Keratinocyte (primary cell): ENCODE measurements at regions not wholly inside any gene's neighbourhood (a gene's known extent, or its start where the extent isn't known, plus 50 kb on each side); places are given as distances from the start of the nearest gene placed in this dataset.

Experiments used
- DNase-seq: peaks from one replicate; pipeline ENCODE4 v3.0.0-alpha.2; 2011; ENCODE audit warnings: low read depth, missing footprints, low spot score
- FAIRE-seq: peaks from 2 replicates; lab custom pipeline; 2011; peaks lifted over from hg19 to GRCh38; lab: Jason Lieb, UNC
- H2AFZ ChIP-seq: 2 replicates; pipeline ENCODE4 v1.6.0; 2012; ENCODE audit warnings: low read length, control low read depth, inconsistent platforms; ENCODE audit not compliant: control insufficient read depth
- H3K27ac ChIP-seq: 2 replicates; pipeline ENCODE4 v1.5.1; 2011; ENCODE audit warnings: low read length; ENCODE audit not compliant: control insufficient read depth, insufficient read depth
- H3K27me3 ChIP-seq: 3 replicates; pipeline ENCODE4 v1.6.0; 2011; ENCODE audit warnings: low read length; ENCODE audit not compliant: control insufficient read depth, insufficient read depth; ENCODE audit errors: extremely low read depth
- H3K36me3 ChIP-seq, 2 experiments: 2 replicates in 1 of 2; 3 replicates in 1 of 2; pipeline ENCODE4 v1.5.1; 2011; ENCODE audit warnings: low read length in 2 of 2, mild to moderate bottlenecking in 1 of 2; ENCODE audit not compliant: control insufficient read depth in 2 of 2, insufficient read depth in 2 of 2; ENCODE audit errors: extremely low read depth in 1 of 2
- H3K4me1 ChIP-seq: 3 replicates; pipeline ENCODE4 v1.5.1; 2011; ENCODE audit warnings: low read length; ENCODE audit not compliant: control insufficient read depth, insufficient read depth; ENCODE audit errors: extremely low read depth
- H3K4me2 ChIP-seq: 3 replicates; pipeline ENCODE4 v1.6.0; 2011; ENCODE audit warnings: low read depth, low read length; ENCODE audit not compliant: control insufficient read depth, insufficient read depth; ENCODE audit errors: extremely low read depth
- H3K4me3 ChIP-seq, 3 experiments: fragments of 200-600 bp in 1 of 3; sonication (generic) in 1 of 3; 2 replicates in 2 of 3; 3 replicates in 1 of 3; pipeline ENCODE4 v1.5.1; 2011 to 2016; ENCODE audit warnings: low read length in 3 of 3, mild to moderate bottlenecking in 3 of 3, control low read depth in 2 of 3, inconsistent platforms in 1 of 3, low read depth in 1 of 3, mixed read lengths in 1 of 3, mixed run types in 1 of 3, moderate library complexity in 1 of 3; ENCODE audit not compliant: control insufficient read depth in 2 of 3, insufficient read depth in 2 of 3; ENCODE audit errors: extremely low read depth in 1 of 3
- H3K79me2 ChIP-seq: 2 replicates; pipeline ENCODE4 v1.6.0; 2012; ENCODE audit warnings: low read length; ENCODE audit not compliant: control insufficient read depth, insufficient read depth
- H3K9ac ChIP-seq: 3 replicates; pipeline ENCODE4 v1.6.0; 2011; ENCODE audit warnings: low read length; ENCODE audit not compliant: control insufficient read depth, insufficient read depth; ENCODE audit errors: extremely low read depth
- H3K9me1 ChIP-seq: 3 replicates; pipeline ENCODE4 v1.6.0; 2011; ENCODE audit warnings: low read length; ENCODE audit not compliant: control insufficient read depth, insufficient read depth; ENCODE audit errors: extremely low read depth
- H3K9me3 ChIP-seq: 2 replicates; pipeline ENCODE4 v1.5.1; 2012; ENCODE audit warnings: low read depth, low read length; ENCODE audit not compliant: control insufficient read depth
- H4K20me1 ChIP-seq: 3 replicates; pipeline ENCODE4 v1.6.0; 2011; ENCODE audit warnings: low read length; ENCODE audit not compliant: control insufficient read depth, insufficient read depth; ENCODE audit errors: extremely low read depth
- EZH2 ChIP-seq: IDR thresholded peaks from one replicate; pipeline ENCODE4 v1.6.1; 2012; ENCODE audit warnings: inconsistent platforms, mild to moderate bottlenecking, low read length, moderate library complexity
- dilution Hi-C: fragments of 300-500 bp; cut with MboI; formaldehyde crosslinking; loops from one replicate; pipeline ENCODE4 v1.7.0; 2020; ENCODE audit warnings: low sequenced_read_pairs; ENCODE audit not compliant: extremely low pct_ligation_motif_present
- TF ChIP-seq, protein P1 (sequence below), 3 experiments: IDR thresholded peaks in 1 of 3; conservative IDR thresholded peaks in 1 of 3; optimal IDR thresholded peaks in 1 of 3; 2 replicates in 2 of 3; 3 replicates in 1 of 3; pipeline versions ENCODE3 to v1.5.1; 2011; ENCODE audit warnings: low read length in 3 of 3, mild to moderate bottlenecking in 3 of 3, moderate library complexity in 2 of 3, control low read depth in 1 of 3, inconsistent platforms in 1 of 3; ENCODE audit not compliant: insufficient read depth in 2 of 3; ENCODE audit errors: extremely low read depth in 1 of 3

DNA sequence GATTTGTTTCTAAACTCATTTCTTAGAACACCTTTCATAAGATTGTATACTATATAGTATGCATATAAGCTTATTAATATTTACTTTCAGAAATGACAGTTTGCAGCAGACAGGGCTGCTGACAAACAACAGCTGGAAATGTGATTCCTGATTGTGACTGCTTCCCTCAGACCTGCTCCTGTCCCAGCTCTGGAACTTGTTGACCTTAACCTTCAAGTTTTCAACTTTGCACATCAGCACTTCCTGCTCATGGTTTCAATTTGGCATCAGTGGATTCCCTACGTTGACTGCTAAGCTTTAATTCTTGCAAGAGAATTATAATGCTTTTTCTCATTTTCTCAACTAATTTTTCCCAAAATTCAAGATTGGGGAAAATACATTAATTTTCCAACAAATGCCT is 459.2 kb upstream of the ACVR2A start:
- H3K4me2 ChIP-seq = no peak overlapping the region
- H3K27ac ChIP-seq = no peak overlapping the region
- no peak for TF ChIP-seq EZH2
- TF ChIP-seq, protein P1, sequence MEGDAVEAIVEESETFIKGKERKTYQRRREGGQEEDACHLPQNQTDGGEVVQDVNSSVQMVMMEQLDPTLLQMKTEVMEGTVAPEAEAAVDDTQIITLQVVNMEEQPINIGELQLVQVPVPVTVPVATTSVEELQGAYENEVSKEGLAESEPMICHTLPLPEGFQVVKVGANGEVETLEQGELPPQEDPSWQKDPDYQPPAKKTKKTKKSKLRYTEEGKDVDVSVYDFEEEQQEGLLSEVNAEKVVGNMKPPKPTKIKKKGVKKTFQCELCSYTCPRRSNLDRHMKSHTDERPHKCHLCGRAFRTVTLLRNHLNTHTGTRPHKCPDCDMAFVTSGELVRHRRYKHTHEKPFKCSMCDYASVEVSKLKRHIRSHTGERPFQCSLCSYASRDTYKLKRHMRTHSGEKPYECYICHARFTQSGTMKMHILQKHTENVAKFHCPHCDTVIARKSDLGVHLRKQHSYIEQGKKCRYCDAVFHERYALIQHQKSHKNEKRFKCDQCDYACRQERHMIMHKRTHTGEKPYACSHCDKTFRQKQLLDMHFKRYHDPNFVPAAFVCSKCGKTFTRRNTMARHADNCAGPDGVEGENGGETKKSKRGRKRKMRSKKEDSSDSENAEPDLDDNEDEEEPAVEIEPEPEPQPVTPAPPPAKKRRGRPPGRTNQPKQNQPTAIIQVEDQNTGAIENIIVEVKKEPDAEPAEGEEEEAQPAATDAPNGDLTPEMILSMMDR (optimal IDR thresholded peaks at IDR 0.05 in 1 of 3, IDR thresholded peaks at IDR 0.05 in 1 of 3, conservative IDR thresholded peaks at IDR 0.05 in 1 of 3; ENCODE audit: extremely low read depth in 1 of 3, insufficient read depth in 2 of 3, low read length in 3 of 3) = no peak
- H3K27me3 ChIP-seq = no peaks in the 10 kb centered on the region
- H4K20me1 ChIP-seq = no peaks in the 10 kb centered on the region
- dilution Hi-C loops = no loop called here
- H2AFZ ChIP-seq = no peak overlapping the region
- FAIRE-seq = no peak
- DNase-seq = no peak
- no peaks in the 10 kb centered on the region for H3K79me2 ChIP-seq
- peaks cover 7% of the 10 kb centered on the region for H3K4me1 ChIP-seq
- H3K9me1 ChIP-seq = no peaks in the 10 kb centered on the region
- no peak overlapping the region for H3K9ac ChIP-seq
- H3K9me3 ChIP-seq = no peaks in the 10 kb centered on the region
- H3K36me3 ChIP-seq = no peaks in the 10 kb centered on the region
- H3K4me3 ChIP-seq = no peak overlapping the region

DNA sequence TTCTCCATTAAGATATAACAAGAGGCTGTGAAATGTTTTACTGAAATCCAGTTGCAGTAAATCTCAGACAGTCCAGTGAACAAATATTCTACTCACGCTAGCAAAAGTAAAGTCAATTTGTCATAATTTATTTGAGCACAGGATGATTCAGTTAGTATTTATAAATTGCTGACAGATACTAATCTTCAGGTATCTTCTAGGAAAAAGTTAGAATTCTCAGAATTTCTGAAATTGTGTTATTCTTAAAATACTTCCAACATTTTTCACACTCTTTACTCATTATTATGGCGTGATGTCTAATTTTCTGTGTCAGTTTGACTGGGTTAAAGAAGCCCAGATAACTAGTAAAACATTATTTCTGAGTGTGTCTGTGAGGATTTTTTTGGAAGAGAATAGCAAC is 460.2 kb upstream of the ACVR2A start:
- no peaks in the 10 kb centered on the region for H3K9me1 ChIP-seq
- H3K27ac ChIP-seq = no peak overlapping the region
- dilution Hi-C loops = no loop called here
- H3K9me3 ChIP-seq = no peaks in the 10 kb centered on the region
- H3K9ac ChIP-seq = no peak overlapping the region
- H3K4me3 ChIP-seq = no peak overlapping the region
- peaks cover 7% of the 10 kb centered on the region for H3K4me1 ChIP-seq
- TF ChIP-seq EZH2 = no peak
- no peak for DNase-seq
- H3K36me3 ChIP-seq = no peaks in the 10 kb centered on the region
- no peaks in the 10 kb centered on the region for H3K27me3 ChIP-seq
- no peaks in the 10 kb centered on the region for H4K20me1 ChIP-seq
- H2AFZ ChIP-seq = no peak overlapping the region
- H3K4me2 ChIP-seq = no peak overlapping the region
- FAIRE-seq = no peak
- no peaks in the 10 kb centered on the region for H3K79me2 ChIP-seq

DNA sequence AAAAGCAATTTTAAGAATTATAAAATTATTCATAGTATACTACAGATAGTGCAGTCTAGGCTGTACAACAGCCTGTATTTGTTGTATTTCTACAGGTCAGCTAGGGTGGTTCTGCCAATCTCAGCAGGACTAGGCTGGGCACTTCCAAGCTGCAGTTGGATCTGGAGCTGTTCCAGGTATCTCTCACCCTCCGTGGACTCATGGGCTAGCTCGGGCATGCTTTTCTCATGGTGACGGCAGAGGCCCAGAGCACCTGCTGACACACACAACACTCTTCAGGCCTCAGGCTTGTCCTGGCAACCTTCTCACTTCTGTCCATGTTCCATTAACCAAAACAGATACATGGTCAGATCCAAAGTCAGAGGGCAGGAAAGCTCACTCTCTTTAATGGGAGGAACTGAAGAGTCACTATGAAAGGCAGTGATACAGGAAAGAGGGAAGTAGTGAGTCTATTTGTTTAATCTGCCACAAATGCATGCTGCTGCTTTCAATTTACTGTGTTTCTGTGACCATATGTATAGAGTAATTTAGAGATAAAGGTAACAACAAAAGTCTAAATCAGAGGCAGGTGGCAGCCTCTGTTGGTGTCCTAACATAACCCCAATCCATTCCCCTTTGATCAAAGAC is 462.4 kb upstream of the ACVR2A start:
- H3K27ac ChIP-seq = no peak overlapping the region
- no peak for TF ChIP-seq EZH2
- TF ChIP-seq, protein P1 (optimal IDR thresholded peaks at IDR 0.05 in 1 of 3, IDR thresholded peaks at IDR 0.05 in 1 of 3, conservative IDR thresholded peaks at IDR 0.05 in 1 of 3; ENCODE audit: extremely low read depth in 1 of 3, insufficient read depth in 2 of 3, low read length in 3 of 3) = no peak
- FAIRE-seq (peak; percentile 97), DNase-seq (peak; percentile 28)
- peaks cover 7% of the 10 kb centered on the region for H3K4me1 ChIP-seq
- H3K4me3 ChIP-seq = no peak overlapping the region
- dilution Hi-C loops = no loop called here
- H3K9me3 ChIP-seq = no peaks in the 10 kb centered on the region
- H3K9ac ChIP-seq = no peak overlapping the region
- no peaks in the 10 kb centered on the region for H3K36me3 ChIP-seq
- no peak overlapping the region for H2AFZ ChIP-seq
- H4K20me1 ChIP-seq = no peaks in the 10 kb centered on the region
- H3K9me1 ChIP-seq = no peaks in the 10 kb centered on the region
- H3K4me2 ChIP-seq = no peak overlapping the region
- no peaks in the 10 kb centered on the region for H3K27me3 ChIP-seq
- H3K79me2 ChIP-seq = no peaks in the 10 kb centered on the region
